Mesendoderm (in vitro differentiated cells): ENCODE measurements at regions not wholly inside any gene's neighbourhood (a gene's known extent, or its start where the extent isn't known, plus 50 kb on each side); places are given as distances from the start of the nearest gene placed in this dataset.
A peak's percentile ranks its signal among the peaks of the same experiment; 100 is the strongest.
"Not testable (repeated sequence)": the region's sequence is repeated elsewhere in the genome, so short reads cannot be mapped to it uniquely, and the experiment has no call there.

Experiments
- DNase-seq: peaks from one replicate; pipeline ENCODE4 v3.0.0; 2013
- H2AK5ac ChIP-seq: 2 replicates; pipeline ENCODE4 v1.6.1; 2013; ENCODE audit warnings: low read length, inconsistent platforms
- H2BK120ac ChIP-seq: 2 replicates; pipeline ENCODE4 v1.6.1; 2013; ENCODE audit warnings: low read depth, mild to moderate bottlenecking, low read length, moderate library complexity, mixed read lengths
- H2BK15ac ChIP-seq: replicated peaks from 2 replicates; pipeline ENCODE4 v1.6.1; 2013; ENCODE audit warnings: low read depth, mild to moderate bottlenecking, moderate library complexity
- H2BK5ac ChIP-seq: 2 replicates; pipeline ENCODE4 v1.6.1; 2013; ENCODE audit warnings: low read length, inconsistent platforms
- H3K18ac ChIP-seq: 2 replicates; pipeline ENCODE4 v1.6.1; 2013; ENCODE audit warnings: mild to moderate bottlenecking, low read length, mixed read lengths
- H3K23ac ChIP-seq: one replicate; pipeline ENCODE4 v1.6.1; 2013; ENCODE audit warnings: low read length
- H3K27ac ChIP-seq: 2 replicates; pipeline ENCODE4 v1.5.1; 2013; ENCODE audit warnings: low read depth, mild to moderate bottlenecking, inconsistent platforms, low read length, moderate library complexity
- H3K27me3 ChIP-seq: 2 replicates; pipeline ENCODE4 v1.6.1; 2013; ENCODE audit warnings: low read length, control low read depth, mild to moderate bottlenecking, inconsistent platforms; ENCODE audit not compliant: insufficient read depth, poor library complexity
- H3K36me3 ChIP-seq: 2 replicates; pipeline ENCODE4 v1.6.1; 2013; ENCODE audit warnings: low read length, inconsistent platforms; ENCODE audit not compliant: control insufficient read depth, insufficient read depth
- H3K4ac ChIP-seq: one replicate; pipeline ENCODE4 v1.6.1; 2013; ENCODE audit warnings: low read depth, mild to moderate bottlenecking, low read length, moderate library complexity
- H3K4me1 ChIP-seq: 2 replicates; pipeline ENCODE4 v1.6.1; 2013; ENCODE audit warnings: low read depth, low read length, inconsistent platforms; ENCODE audit not compliant: control insufficient read depth
- H3K4me2 ChIP-seq: 2 replicates; pipeline ENCODE4 v1.6.1; 2013; ENCODE audit warnings: low read length
- H3K4me3 ChIP-seq: 2 replicates; pipeline ENCODE4 v1.5.1; 2013; ENCODE audit warnings: mild to moderate bottlenecking, low read length
- H3K56ac ChIP-seq: one replicate; pipeline ENCODE4 v1.6.1; 2013; ENCODE audit warnings: low read length
- H3K79me1 ChIP-seq: 2 replicates; pipeline ENCODE4 v1.6.1; 2013; ENCODE audit warnings: low read length, inconsistent platforms
- H3K79me2 ChIP-seq: 2 replicates; pipeline ENCODE4 v1.6.1; 2013; ENCODE audit warnings: mild to moderate bottlenecking, low read length; ENCODE audit not compliant: control insufficient read depth, insufficient read depth
- H3K9ac ChIP-seq: 2 replicates; pipeline ENCODE4 v1.6.1; 2013; ENCODE audit warnings: low read length, inconsistent platforms
- H4K5ac ChIP-seq: one replicate; pipeline ENCODE4 v1.6.1; 2013; ENCODE audit warnings: low read length
- H4K8ac ChIP-seq: one replicate; pipeline ENCODE4 v1.6.1; 2013; ENCODE audit warnings: low read depth, mild to moderate bottlenecking, control low read depth, low read length, moderate library complexity
- WGBS: extraction: QIAGEN DNeasy Blood & Tissue Kit; methylation state at CpG from one replicate; pipeline ENCODE4 v1.1.7; 2013; ENCODE audit warnings: low lambda C conversion rate, missing lambda C conversion rate; ENCODE audit not compliant: insufficient coverage; ENCODE audit errors: extremely low coverage; 5-methylcytosine and 5-hydroxymethylcytosine counted together

DNA sequence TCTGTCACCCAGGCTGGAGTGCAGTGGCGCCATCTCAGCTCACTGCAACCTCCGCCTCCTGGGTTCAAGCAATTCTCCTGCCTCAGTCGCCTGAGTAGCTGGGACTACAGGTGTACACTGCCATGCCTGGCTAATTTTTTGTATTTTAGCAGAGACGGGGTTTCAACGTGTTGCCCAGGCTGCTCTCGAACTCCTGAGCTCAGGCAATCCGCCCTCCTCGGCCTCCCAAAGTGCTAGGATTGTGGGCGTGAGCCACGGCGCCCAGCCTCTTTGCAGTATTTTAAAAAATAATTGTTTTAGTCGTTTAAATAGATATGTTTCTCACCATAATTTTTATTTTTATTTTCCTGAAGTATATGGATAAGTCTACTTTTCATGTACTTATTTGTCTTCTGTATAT is 452.9 kb upstream of the SPTLC3 start:
- not testable (repeated sequence) for H3K23ac ChIP-seq, H3K79me2 ChIP-seq, H2BK120ac ChIP-seq, H2BK15ac ChIP-seq, H3K56ac ChIP-seq, H3K4me1 ChIP-seq, H3K4me2 ChIP-seq, H3K27ac ChIP-seq, H2BK5ac ChIP-seq, H4K5ac ChIP-seq, H3K27me3 ChIP-seq, DNase-seq, H3K36me3 ChIP-seq, H2AK5ac ChIP-seq, H3K79me1 ChIP-seq, H3K4me3 ChIP-seq, H3K18ac ChIP-seq, H3K4ac ChIP-seq, H3K9ac ChIP-seq, H4K8ac ChIP-seq
- no CpG with 5 or more reads among the region's 12 CpGs for WGBS

DNA sequence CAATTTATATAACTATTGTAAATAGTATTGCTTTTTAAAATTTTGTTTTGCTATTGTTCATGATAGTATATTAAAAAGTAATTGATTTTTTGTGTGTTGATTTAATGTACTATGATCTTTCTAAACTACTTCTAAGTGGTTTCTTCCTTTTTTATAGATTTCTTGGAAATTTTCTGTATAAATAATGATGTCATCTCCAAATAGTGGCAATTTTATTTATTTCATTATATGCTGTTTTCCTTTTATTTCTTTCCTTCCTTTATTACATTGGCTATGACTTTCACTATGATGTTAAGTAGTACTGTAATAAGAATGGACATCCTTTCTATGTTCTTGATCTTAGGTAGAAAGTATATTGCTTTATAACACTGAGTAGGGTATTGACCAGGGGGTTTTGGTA is 451.5 kb upstream of the SPTLC3 start:
- Histone ChIP-seq H3K4me2 (no peak overlapping the region), H2BK120ac (no peak overlapping the region), H4K5ac (no peak overlapping the region), H3K9ac (no peak overlapping the region), H4K8ac (no peak overlapping the region), H3K4me3 (no peak overlapping the region), H3K36me3 (no peaks in the 10 kb centered on the region), H3K27ac (no peak overlapping the region), H3K23ac (no peak overlapping the region), H3K18ac (no peak overlapping the region), H3K56ac (no peak overlapping the region), H3K4me1 (no peaks in the 10 kb centered on the region), H2BK15ac (no peak overlapping the region), H3K27me3 (no peaks in the 10 kb centered on the region), H2BK5ac (no peak overlapping the region), H3K79me2 (no peaks in the 10 kb centered on the region), H3K79me1 (no peaks in the 10 kb centered on the region), H3K4ac (no peak overlapping the region), H2AK5ac (no peak overlapping the region)
- no peak for DNase-seq

DNA sequence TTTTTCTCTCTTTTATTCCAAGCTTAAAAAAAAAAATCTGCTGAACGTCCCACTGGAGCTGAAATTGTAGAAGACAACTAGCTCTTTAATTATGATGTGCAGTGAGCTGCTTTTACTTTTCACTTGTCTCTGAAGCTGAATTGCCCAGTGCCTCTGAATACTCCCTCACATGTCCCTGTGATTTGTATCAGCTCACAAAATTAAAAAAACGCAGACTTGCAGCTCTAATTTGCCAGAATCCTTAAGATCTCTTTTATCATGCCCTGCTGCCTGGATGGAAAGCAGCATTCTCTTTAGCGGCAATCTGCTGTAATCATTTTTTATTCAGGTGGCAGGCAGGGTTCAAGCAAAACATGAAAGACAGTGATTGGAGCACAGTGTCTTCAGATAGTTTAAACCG is 443.8 kb upstream of the SPTLC3 start:
- no peaks in the 10 kb centered on the region for H3K36me3 ChIP-seq
- no peak overlapping the region for H3K4me2 ChIP-seq
- H3K4me3 ChIP-seq, result no peak overlapping the region
- no peak overlapping the region for H3K4ac ChIP-seq
- no peak overlapping the region for H4K5ac ChIP-seq
- no peak overlapping the region for H4K8ac ChIP-seq
- no peak overlapping the region for H3K18ac ChIP-seq
- H3K79me2 ChIP-seq, result no peaks in the 10 kb centered on the region
- H2BK15ac ChIP-seq, result no peak overlapping the region
- H2BK120ac ChIP-seq, result no peak overlapping the region
- DNase-seq, result no peak
- H3K79me1 ChIP-seq, result no peaks in the 10 kb centered on the region
- H3K9ac ChIP-seq, result no peak overlapping the region
- WGBS, result no CpG with 5 or more reads among the region's 4 CpGs
- no peak overlapping the region for H3K27ac ChIP-seq
- no peak overlapping the region for H2AK5ac ChIP-seq
- H3K4me1 ChIP-seq, result no peaks in the 10 kb centered on the region
- no peak overlapping the region for H3K56ac ChIP-seq
- H3K27me3 ChIP-seq, result no peaks in the 10 kb centered on the region
- H2BK5ac ChIP-seq, result no peak overlapping the region
- H3K23ac ChIP-seq, result no peak overlapping the region

DNA sequence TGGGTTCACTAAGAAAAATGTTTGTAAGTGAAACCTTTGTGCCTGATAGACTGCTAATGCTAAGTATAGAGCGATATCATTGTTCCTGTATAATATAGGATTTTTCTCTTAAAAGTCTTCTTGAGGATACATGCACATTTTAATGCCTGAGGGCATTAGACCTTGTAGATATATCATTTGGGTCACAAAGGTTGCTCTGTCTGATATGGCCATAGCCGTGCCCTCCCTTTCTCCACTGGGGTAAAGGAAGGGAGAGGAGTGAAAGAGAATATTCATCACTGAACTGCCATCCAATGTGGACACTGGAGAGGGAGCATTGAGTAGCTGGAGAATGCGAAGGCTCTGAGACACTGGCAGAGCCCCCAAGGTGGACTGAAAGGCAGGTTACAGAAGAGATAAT is 442.2 kb upstream of the SPTLC3 start:
- Histone ChIP-seq H3K23ac (no peak overlapping the region), H3K18ac (no peak overlapping the region), H4K8ac (no peak overlapping the region), H4K5ac (no peak overlapping the region), H3K36me3 (no peaks in the 10 kb centered on the region), H3K9ac (no peak overlapping the region), H3K56ac (no peak overlapping the region), H2BK15ac (no peak overlapping the region), H3K4me2 (no peak overlapping the region), H3K4me1 (no peaks in the 10 kb centered on the region), H3K27ac (no peak overlapping the region), H3K4me3 (no peak overlapping the region), H3K4ac (no peak overlapping the region), H2BK5ac (no peak overlapping the region), H3K79me1 (no peaks in the 10 kb centered on the region), H2BK120ac (no peak overlapping the region), H3K79me2 (no peaks in the 10 kb centered on the region), H2AK5ac (no peak overlapping the region), H3K27me3 (no peaks in the 10 kb centered on the region)
- no CpG with 5 or more reads among the region's 3 CpGs for WGBS
- DNase-seq, result no peak

DNA sequence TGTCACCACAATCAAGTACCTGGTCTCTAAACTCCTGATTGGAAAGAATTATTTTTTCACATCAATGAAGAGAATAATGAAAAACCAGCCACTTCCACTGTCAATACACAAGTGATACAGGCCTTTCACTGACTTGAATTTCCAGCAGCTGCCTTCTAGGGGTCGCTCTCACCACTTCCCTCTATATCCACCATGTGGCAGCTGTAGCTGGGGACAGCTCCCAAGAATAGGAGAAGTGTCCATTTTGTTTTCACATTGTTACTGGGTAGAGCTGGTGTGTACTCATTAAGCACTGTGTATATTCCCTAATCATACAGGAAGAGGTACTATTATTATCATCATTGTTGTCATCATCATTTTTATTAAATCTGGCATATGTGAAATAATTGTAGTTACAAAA is 438.4 kb upstream of the SPTLC3 start:
- H4K8ac ChIP-seq, result no peak overlapping the region
- no peaks in the 10 kb centered on the region for H3K79me1 ChIP-seq
- H4K5ac ChIP-seq, result no peak overlapping the region
- H3K4ac ChIP-seq, result no peak overlapping the region
- no peak overlapping the region for H3K23ac ChIP-seq
- H3K9ac ChIP-seq, result no peak overlapping the region
- H2BK15ac ChIP-seq, result no peak overlapping the region
- no CpG with 5 or more reads among the region's 1 CpG for WGBS
- H3K4me3 ChIP-seq, result no peak overlapping the region
- no peak overlapping the region for H2BK120ac ChIP-seq
- H2BK5ac ChIP-seq, result no peak overlapping the region
- no peak overlapping the region for H3K56ac ChIP-seq
- no peaks in the 10 kb centered on the region for H3K27me3 ChIP-seq
- H2AK5ac ChIP-seq, result no peak overlapping the region
- H3K4me1 ChIP-seq, result peaks cover 2% of the 10 kb centered on the region
- no peak overlapping the region for H3K4me2 ChIP-seq
- no peak overlapping the region for H3K27ac ChIP-seq
- DNase-seq, result peak; percentile 92
- H3K18ac ChIP-seq, result no peak overlapping the region
- no peaks in the 10 kb centered on the region for H3K79me2 ChIP-seq
- H3K36me3 ChIP-seq, result no peaks in the 10 kb centered on the region

DNA sequence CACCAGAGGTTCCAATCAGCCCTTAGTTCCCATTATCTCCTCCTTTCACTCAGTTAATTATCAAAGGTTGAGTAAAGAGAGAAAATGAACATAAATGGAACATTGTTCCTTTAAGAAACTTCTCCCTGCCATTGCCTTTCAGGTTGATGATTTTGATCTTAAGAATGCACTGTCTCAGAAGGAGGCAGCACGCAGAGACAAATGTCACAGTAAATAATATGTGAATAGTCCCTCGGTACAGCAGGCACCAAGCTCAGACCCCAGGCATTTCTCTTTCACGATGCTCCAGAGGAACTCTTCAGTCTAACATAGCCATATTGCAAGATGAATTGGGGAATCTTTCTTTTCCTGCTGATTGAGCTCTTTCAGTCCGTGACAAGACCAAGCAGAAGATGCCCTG is 435.3 kb upstream of the SPTLC3 start:
- WGBS, result no CpG with 5 or more reads among the region's 4 CpGs

More for the DNA sequence above, 435.3 kb upstream of the SPTLC3 start:
- Histone ChIP-seq H3K36me3 (no peaks in the 10 kb centered on the region), H3K79me1 (no peaks in the 10 kb centered on the region), H2BK120ac (no peak overlapping the region), H2BK5ac (no peak overlapping the region), H2BK15ac (no peak overlapping the region), H3K27ac (no peak overlapping the region), H4K5ac (no peak overlapping the region), H3K79me2 (no peaks in the 10 kb centered on the region), H3K18ac (peak overlapping the region; percentile 69), H3K23ac (no peak overlapping the region), H4K8ac (no peak overlapping the region), H3K56ac (no peak overlapping the region), H3K4me3 (no peak overlapping the region), H3K4ac (no peak overlapping the region), H3K4me2 (no peak overlapping the region), H3K27me3 (no peaks in the 10 kb centered on the region), H3K9ac (no peak overlapping the region), H2AK5ac (no peak overlapping the region), H3K4me1 (peaks cover 2% of the 10 kb centered on the region)
- peak; percentile 21 for DNase-seq
